ENCODE measurements at regions not wholly inside any gene's neighbourhood (a gene's known extent, or its start where the extent isn't known, plus 50 kb on each side); places are given as distances from the start of the nearest gene placed in this dataset.

GRCh38 chr6:56798163-56798562, 155.5 kb upstream of the DST start:
- no peak for TF ChIP-seq POLR2A (IDR thresholded peaks at IDR 0.05)
- TF ChIP-seq, protein P1, sequence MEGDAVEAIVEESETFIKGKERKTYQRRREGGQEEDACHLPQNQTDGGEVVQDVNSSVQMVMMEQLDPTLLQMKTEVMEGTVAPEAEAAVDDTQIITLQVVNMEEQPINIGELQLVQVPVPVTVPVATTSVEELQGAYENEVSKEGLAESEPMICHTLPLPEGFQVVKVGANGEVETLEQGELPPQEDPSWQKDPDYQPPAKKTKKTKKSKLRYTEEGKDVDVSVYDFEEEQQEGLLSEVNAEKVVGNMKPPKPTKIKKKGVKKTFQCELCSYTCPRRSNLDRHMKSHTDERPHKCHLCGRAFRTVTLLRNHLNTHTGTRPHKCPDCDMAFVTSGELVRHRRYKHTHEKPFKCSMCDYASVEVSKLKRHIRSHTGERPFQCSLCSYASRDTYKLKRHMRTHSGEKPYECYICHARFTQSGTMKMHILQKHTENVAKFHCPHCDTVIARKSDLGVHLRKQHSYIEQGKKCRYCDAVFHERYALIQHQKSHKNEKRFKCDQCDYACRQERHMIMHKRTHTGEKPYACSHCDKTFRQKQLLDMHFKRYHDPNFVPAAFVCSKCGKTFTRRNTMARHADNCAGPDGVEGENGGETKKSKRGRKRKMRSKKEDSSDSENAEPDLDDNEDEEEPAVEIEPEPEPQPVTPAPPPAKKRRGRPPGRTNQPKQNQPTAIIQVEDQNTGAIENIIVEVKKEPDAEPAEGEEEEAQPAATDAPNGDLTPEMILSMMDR (IDR thresholded peaks at IDR 0.05) = no peak
